H1 (cell line): ENCODE measurements at regions not wholly inside any gene's neighbourhood (a gene's known extent, or its start where the extent isn't known, plus 50 kb on each side); places are given as distances from the start of the nearest gene placed in this dataset.

Experiments
- CTCF ChIA-PET: fragments of 300-600 bp; sonication (Branson Sonifier 250); formaldehyde crosslinking; loops from one replicate; lab custom pipeline; 2021; ENCODE audit not compliant: partially characterized antibody; lab: Charles Lee
- POLR2A ChIA-PET: fragments of 300-600 bp; sonication (Branson Sonifier 250); formaldehyde crosslinking; loops from one replicate; lab custom pipeline; 2021; ENCODE audit warnings: inconsistent platforms; ENCODE audit not compliant: partially characterized antibody; lab: Charles Lee
- DNase-seq, 2 experiments: peaks; one replicate each; pipeline versions ENCODE4 v3.0.0 to v3.0.0-alpha.2; 2010 to 2022; ENCODE audit warnings: low spot score in 2 of 2, low read depth in 1 of 2, mixed read lengths in 1 of 2
- FAIRE-seq: peaks from 2 replicates; lab custom pipeline; 2011; peaks lifted over from hg19 to GRCh38; lab: Jason Lieb, UNC
- H2AFZ ChIP-seq: 2 replicates; pipeline ENCODE4 v1.8.1; 2012; ENCODE audit warnings: low read length, inconsistent platforms
- H2AK5ac ChIP-seq: 2 replicates; pipeline ENCODE4 v1.6.1; 2013; ENCODE audit warnings: low read depth, low read length
- H2BK120ac ChIP-seq: replicated peaks from 2 replicates; pipeline ENCODE3; 2013; ENCODE audit warnings: low read depth, low read length, inconsistent platforms
- H2BK12ac ChIP-seq: 2 replicates; pipeline ENCODE4 v1.6.1; 2013; ENCODE audit warnings: low read depth, low read length
- H2BK15ac ChIP-seq: 2 replicates; pipeline ENCODE4 v1.6.1; 2013; ENCODE audit warnings: low read length
- H2BK20ac ChIP-seq: 2 replicates; pipeline ENCODE4 v1.6.1; 2013; ENCODE audit warnings: low read length
- H2BK5ac ChIP-seq: 2 replicates; pipeline ENCODE4 v1.6.1; 2013; ENCODE audit warnings: low read depth, low read length
- H3K14ac ChIP-seq: 2 replicates; pipeline ENCODE4 v1.6.1; 2013; ENCODE audit warnings: inconsistent platforms; ENCODE audit not compliant: insufficient read length
- H3K18ac ChIP-seq: 2 replicates; pipeline ENCODE4 v1.6.1; 2013; ENCODE audit warnings: low read length; ENCODE audit errors: extremely low read depth
- H3K23ac ChIP-seq: 2 replicates; pipeline ENCODE4 v1.6.1; 2013; ENCODE audit warnings: inconsistent platforms; ENCODE audit not compliant: insufficient read length
- H3K23me2 ChIP-seq: 2 replicates; pipeline ENCODE4 v1.6.1; 2013; ENCODE audit warnings: low read depth, low read length
- H3K27ac ChIP-seq: 2 replicates; pipeline ENCODE4 v1.6.1; 2011; ENCODE audit warnings: low read depth, low read length, inconsistent platforms
- H3K27me3 ChIP-seq, 4 experiments: replicated peaks in 1 of 4; 1 replicate in 1 of 4; 2 replicates in 3 of 4; pipeline versions ENCODE4 v1.6.1 to v1.8.1; 2011 to 2013; ENCODE audit warnings: low read length in 3 of 4, mild to moderate bottlenecking in 3 of 4, inconsistent platforms in 2 of 4, mixed read lengths in 2 of 4, moderate library complexity in 1 of 4; ENCODE audit not compliant: control insufficient read depth in 3 of 4, insufficient read depth in 3 of 4; ENCODE audit errors: extremely low read depth in 1 of 4
- H3K36me3 ChIP-seq, 4 experiments: 2 replicates each; pipeline versions ENCODE4 v1.6.1 to v1.8.1; 2011 to 2013; ENCODE audit warnings: mild to moderate bottlenecking in 4 of 4, low read length in 3 of 4, moderate library complexity in 2 of 4, control low read depth in 1 of 4, inconsistent platforms in 1 of 4; ENCODE audit not compliant: insufficient read depth in 4 of 4, control insufficient read depth in 2 of 4
- H3K4ac ChIP-seq: replicated peaks from 2 replicates; pipeline ENCODE3; 2013; ENCODE audit warnings: low read length, low read depth, mixed read lengths, inconsistent platforms; ENCODE audit not compliant: insufficient read length
- H3K4me1 ChIP-seq, 4 experiments: replicated peaks in 1 of 4; 1 replicate in 1 of 4; 2 replicates in 3 of 4; pipeline versions ENCODE4 v1.6.1 to v1.8.1; 2011 to 2013; ENCODE audit warnings: low read length in 3 of 4, inconsistent platforms in 2 of 4, mixed read lengths in 1 of 4; ENCODE audit not compliant: insufficient read depth in 4 of 4, control insufficient read depth in 3 of 4
- H3K4me2 ChIP-seq, 2 experiments: 2 replicates each; pipeline versions ENCODE4 v1.6.1 to v1.8.1; 2011 to 2013; ENCODE audit warnings: low read depth in 2 of 2, low read length in 2 of 2, control low read depth in 1 of 2, inconsistent platforms in 1 of 2, mild to moderate bottlenecking in 1 of 2; ENCODE audit not compliant: insufficient read depth in 1 of 2
- H3K4me3 ChIP-seq, 4 experiments: fragments of 200-600, 300-600 bp in 1 of 4; sonication (generic), shearing (Covaris generic), sonication (Bioruptor Twin) in 1 of 4; 2 replicates each; pipeline versions ENCODE4 v1.5.1 to v1.8.1; 2011 to 2016; ENCODE audit warnings: low read length in 4 of 4, low read depth in 3 of 4, control low read depth in 2 of 4, inconsistent platforms in 2 of 4, mild to moderate bottlenecking in 2 of 4, mixed read lengths in 1 of 4, moderate library complexity in 1 of 4; ENCODE audit not compliant: insufficient read depth in 2 of 4; ENCODE audit errors: extremely low read depth in 1 of 4
- H3K56ac ChIP-seq: replicated peaks from 2 replicates; pipeline ENCODE3; 2013; ENCODE audit warnings: low read depth, mild to moderate bottlenecking, mixed read lengths, low read length, inconsistent platforms; ENCODE audit not compliant: insufficient read length
- H3K79me1 ChIP-seq: 2 replicates; pipeline ENCODE4 v1.6.1; 2013; ENCODE audit warnings: low read depth, low read length, control low read depth
- H3K79me2 ChIP-seq, 2 experiments: 2 replicates each; pipeline versions ENCODE4 v1.6.1 to v1.8.1; 2012 to 2013; ENCODE audit warnings: low read length in 2 of 2, mild to moderate bottlenecking in 2 of 2, inconsistent platforms in 1 of 2; ENCODE audit not compliant: insufficient read depth in 2 of 2, control insufficient read depth in 1 of 2
- H3K9ac ChIP-seq, 4 experiments: replicated peaks in 1 of 4; 1 replicate in 1 of 4; 2 replicates in 3 of 4; pipeline versions ENCODE4 v1.6.1 to v1.8.1; 2011 to 2013; ENCODE audit warnings: low read depth in 3 of 4, low read length in 3 of 4, control low read depth in 2 of 4, mild to moderate bottlenecking in 2 of 4, moderate library complexity in 2 of 4, inconsistent platforms in 1 of 4; ENCODE audit errors: extremely low read depth in 1 of 4
- H3K9me3 ChIP-seq, 2 experiments: 2 replicates each; pipeline versions ENCODE4 v1.6.1 to v1.8.1; 2012 to 2013; ENCODE audit warnings: mild to moderate bottlenecking in 2 of 2, moderate library complexity in 2 of 2, control low read depth in 1 of 2, inconsistent platforms in 1 of 2, low read depth in 1 of 2, low read length in 1 of 2, mixed read lengths in 1 of 2; ENCODE audit not compliant: insufficient read depth in 2 of 2
- H4K20me1 ChIP-seq, 2 experiments: replicated peaks in 1 of 2; 2 replicates each; pipeline versions ENCODE3 to v1.8.1; 2011 to 2013; ENCODE audit warnings: inconsistent platforms in 2 of 2, low read length in 2 of 2, mild to moderate bottlenecking in 1 of 2; ENCODE audit not compliant: insufficient read depth in 2 of 2, control insufficient read depth in 1 of 2
- H4K5ac ChIP-seq: 2 replicates; pipeline ENCODE4 v1.6.1; 2013; ENCODE audit warnings: low read length, low read depth, mixed read lengths, inconsistent platforms; ENCODE audit not compliant: insufficient read length
- H4K8ac ChIP-seq: 2 replicates; pipeline ENCODE4 v1.8.0; 2013; ENCODE audit warnings: mild to moderate bottlenecking, moderate library complexity, low read length, inconsistent platforms; ENCODE audit not compliant: insufficient read depth; ENCODE audit errors: extremely low read depth
- H4K91ac ChIP-seq: replicated peaks from 2 replicates; pipeline ENCODE3; 2013; ENCODE audit warnings: low read length, mixed read lengths, inconsistent platforms; ENCODE audit not compliant: insufficient read length
- ATF3 ChIP-seq: IDR thresholded peaks from 2 replicates; pipeline ENCODE4 v1.6.1; 2011; ENCODE audit warnings: low read depth, mild to moderate bottlenecking, low read length; ENCODE audit not compliant: insufficient read depth
- CBX8 ChIP-seq: fragments of 300-800, 300-1000 bp; sonication (generic); IDR thresholded peaks from 2 replicates; pipeline ENCODE4 v1.7.1; 2016; ENCODE audit warnings: low read depth, low read length, borderline replicate concordance
- CHD2 ChIP-seq: IDR thresholded peaks from 2 replicates; pipeline ENCODE4 v1.6.1; 2012; ENCODE audit warnings: low read length, improper control_type of control experiment
- EP300 ChIP-seq, 2 experiments: IDR thresholded peaks; 1 replicate in 1 of 2; 2 replicates in 1 of 2; pipeline ENCODE4 v1.6.1; 2011 to 2012; ENCODE audit warnings: low read depth in 2 of 2, low read length in 2 of 2, mild to moderate bottlenecking in 2 of 2, borderline replicate concordance in 1 of 2, inconsistent platforms in 1 of 2, moderate library complexity in 1 of 2
- NRF1 ChIP-seq: IDR thresholded peaks from 2 replicates; pipeline ENCODE4 v1.6.1; 2011; ENCODE audit warnings: mild to moderate bottlenecking, low read depth, low read length, improper control_type of control experiment
- SUZ12 ChIP-seq: fragments of 200-600 bp; sonication (generic); IDR thresholded peaks from 2 replicates; pipeline ENCODE4 v1.6.1; 2012; ENCODE audit warnings: mild to moderate bottlenecking, inconsistent platforms, low read length, moderate library complexity, mixed read lengths
- TBP ChIP-seq: IDR thresholded peaks from 2 replicates; pipeline ENCODE4 v1.6.1; 2011; ENCODE audit warnings: low read depth, low read length, improper control_type of control experiment
- WGBS, 2 experiments: shearing (Covaris generic) in 1 of 2; methylation state at CpG; one replicate each; pipeline versions ENCODE4 v1.1.6 to v1.1.7; 2013 to 2015; ENCODE audit warnings: low lambda C conversion rate in 2 of 2, mixed read lengths in 2 of 2, inconsistent platforms in 1 of 2, low coverage in 1 of 2, missing lambda C conversion rate in 1 of 2; ENCODE audit not compliant: insufficient replicate concordance in 2 of 2, insufficient coverage in 1 of 2, insufficient read length in 1 of 2; ENCODE audit errors: extremely low coverage in 1 of 2, missing lambda C conversion rate in 1 of 2; 5-methylcytosine and 5-hydroxymethylcytosine counted together

GRCh38 chr2:150555611-150556356 is 68.3 kb upstream of the RND3 start:
- CTCF ChIA-PET = interaction anchor here (0.6 to 0.7 kb wide), 2 partner anchors 7 to 264 kb away, joined by 3 to 4 read pairs; no protein-coding TSS in a partner anchor
- Histone ChIP-seq H4K8ac (no peak overlapping the region), H3K18ac (no peak overlapping the region)

More at GRCh38 chr2:150555611-150556356, 68.3 kb upstream of the RND3 start:
- Histone ChIP-seq H3K14ac (no peak overlapping the region), H2AFZ (peak overlapping the region; percentile 92), H3K4me2 (no peak overlapping the region), H4K91ac (no peak overlapping the region), H3K79me2 (no peaks in the 10 kb centered on the region)
- no peak for TF ChIP-seq EP300 (IDR thresholded peaks at IDR 0.05; ENCODE audit: borderline replicate concordance in 1 of 2, low read depth in 2 of 2, low read length in 2 of 2)
- TF ChIP-seq SUZ12 = no peak
- no peak for TF ChIP-seq NRF1
- no peak for TF ChIP-seq CHD2
- TF ChIP-seq ATF3 = no peak
- TF ChIP-seq TBP = no peak
- TF ChIP-seq CBX8 = no peak
- TF ChIP-seq, all 59 proteins: peak for 0
- Histone ChIP-seq H3K27ac (no peak overlapping the region), H3K27me3 (no peaks in the 10 kb centered on the region), H2BK5ac (no peak overlapping the region), H2BK120ac (no peak overlapping the region), H3K23me2 (no peaks in the 10 kb centered on the region), H3K56ac (no peak overlapping the region), H3K9me3 (no peaks in the 10 kb centered on the region), H4K20me1 (no peaks in the 10 kb centered on the region), H2BK15ac (peak overlapping the region; percentile 25; the same call in 1 of the 2 replicates), H2AK5ac (no peak overlapping the region), H3K23ac (no peak overlapping the region), H3K79me1 (no peaks in the 10 kb centered on the region), H2BK12ac (peak overlapping the region; percentile 12; the same call in 1 of the 2 replicates), H2BK20ac (peak overlapping the region; percentile 2; the same call in 1 of the 2 replicates), H3K4ac (no peak overlapping the region), H3K9ac (no peak overlapping the region), H3K4me1 (peaks cover 0 to 5% (median 0%) of the 10 kb centered on the region in 4 experiments; a peak in 3 of 7 replicates), H3K36me3 (no peaks in the 10 kb centered on the region), H3K4me3 (no peak overlapping the region), H4K5ac (no peak overlapping the region)
- DNase-seq (no peak), FAIRE-seq (no peak)
- POLR2A ChIA-PET = no interaction called here
- WGBS, 2 experiments = 89% methylated on average over 4 of the region's 4 CpGs; no CpG with 5 or more reads in 1 of the 2 experiments
